Kidney epithelial cell (primary cell): ENCODE measurements at regions not wholly inside any gene's neighbourhood (a gene's known extent, or its start where the extent isn't known, plus 50 kb on each side); places are given as distances from the start of the nearest gene placed in this dataset.
"Not testable (repeated sequence)": the region's sequence is repeated elsewhere in the genome, so short reads cannot be mapped to it uniquely, and the experiment has no call there.

Source experiments
- DNase-seq: peaks from one replicate; pipeline ENCODE4 v3.0.0-alpha.2; 2010; ENCODE audit warnings: low read depth
- H3K27me3 ChIP-seq: 2 replicates; pipeline ENCODE4 v1.6.0; 2011; ENCODE audit warnings: low read length; ENCODE audit not compliant: control insufficient read depth, insufficient read depth
- H3K36me3 ChIP-seq: 2 replicates; pipeline ENCODE4 v1.5.1; 2011; ENCODE audit warnings: low read length; ENCODE audit not compliant: control insufficient read depth, insufficient read depth
- H3K4me3 ChIP-seq: 2 replicates; pipeline ENCODE4 v1.5.1; 2011; ENCODE audit warnings: low read depth, mild to moderate bottlenecking, control low read depth, low read length
- CTCF ChIP-seq: IDR thresholded peaks from 2 replicates; pipeline ENCODE4 v1.5.1; 2011; ENCODE audit warnings: mild to moderate bottlenecking, moderate library complexity, low read length, control low read depth, inconsistent platforms; ENCODE audit not compliant: insufficient read depth, poor library complexity, severe bottlenecking

DNA sequence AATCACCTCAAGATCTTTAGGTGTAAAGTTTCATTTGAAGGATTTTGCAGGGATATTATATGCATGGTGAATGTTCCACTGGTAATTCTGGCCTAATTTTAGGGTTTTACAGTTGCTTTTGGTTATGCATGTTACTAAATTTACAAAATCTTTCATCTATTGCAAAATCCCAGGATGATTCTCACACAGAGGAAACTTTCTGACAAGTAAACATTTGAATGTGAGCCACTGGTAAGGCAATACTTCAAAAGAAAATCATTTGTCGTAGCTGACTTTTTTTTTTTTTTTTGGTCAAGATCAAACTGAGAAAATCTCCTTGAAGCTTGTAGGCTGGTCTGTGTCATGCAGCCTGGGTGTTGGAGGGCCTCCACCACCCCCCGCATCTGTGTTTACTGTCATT is 141.9 kb upstream of the EXOC2 start:
- no peak for TF ChIP-seq CTCF
- H3K4me3 ChIP-seq: no peak overlapping the region
- no peaks in the 10 kb centered on the region for H3K36me3 ChIP-seq
- DNase-seq: no peak
- no peaks in the 10 kb centered on the region for H3K27me3 ChIP-seq

DNA sequence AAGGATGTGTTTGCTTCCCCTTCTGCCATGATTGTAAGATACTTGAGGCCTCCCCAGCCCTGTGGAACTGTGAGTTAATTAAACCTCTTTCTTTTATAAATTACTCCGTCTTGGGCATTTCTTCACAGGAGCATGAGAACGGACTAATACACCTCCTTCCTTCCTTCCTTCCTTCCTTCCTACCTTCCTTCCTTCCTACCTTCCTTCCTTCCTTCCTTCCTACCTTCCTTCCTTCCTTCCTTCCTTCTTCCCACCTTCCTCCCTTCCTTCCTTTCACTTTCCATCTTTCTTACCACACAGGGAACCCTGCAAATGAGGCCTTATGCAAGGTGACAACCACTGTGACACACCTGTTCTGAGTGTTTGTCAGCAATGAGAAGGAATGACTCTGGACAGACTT is 141.3 kb upstream of the EXOC2 start:
- Histone ChIP-seq H3K4me3 (no peak overlapping the region), H3K36me3 (no peaks in the 10 kb centered on the region), H3K27me3 (no peaks in the 10 kb centered on the region)
- no peak for DNase-seq
- no peak for TF ChIP-seq CTCF

DNA sequence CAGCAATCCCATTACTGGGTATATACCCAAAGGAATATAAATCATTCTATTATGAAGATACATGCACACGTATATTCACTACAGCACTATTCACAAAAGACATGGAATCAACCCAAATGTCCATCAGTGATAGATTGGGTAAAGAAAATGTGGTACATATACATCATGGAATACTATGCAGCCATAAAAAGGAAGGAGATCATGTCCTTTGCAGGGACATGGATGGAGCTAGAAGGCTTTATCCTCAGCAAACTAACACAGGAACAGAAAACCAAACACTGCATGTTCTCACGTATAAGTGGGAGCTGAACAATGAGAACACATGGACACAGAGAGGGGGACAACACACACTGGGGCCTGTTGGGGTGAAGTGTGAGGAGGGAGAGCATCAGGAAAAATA is 139.9 kb upstream of the EXOC2 start:
- not testable (repeated sequence) for H3K27me3 ChIP-seq, DNase-seq, H3K4me3 ChIP-seq, H3K36me3 ChIP-seq

- Histone ChIP-seq H3K4me3 (no peak overlapping the region), H3K36me3 (no peaks in the 10 kb centered on the region), H3K27me3 (no peaks in the 10 kb centered on the region)
- DNase-seq: no peak
- no peak for TF ChIP-seq CTCF
Observed at GRCh38 chr6:830667-831327, 137.9 kb upstream of the EXOC2 start.

DNA sequence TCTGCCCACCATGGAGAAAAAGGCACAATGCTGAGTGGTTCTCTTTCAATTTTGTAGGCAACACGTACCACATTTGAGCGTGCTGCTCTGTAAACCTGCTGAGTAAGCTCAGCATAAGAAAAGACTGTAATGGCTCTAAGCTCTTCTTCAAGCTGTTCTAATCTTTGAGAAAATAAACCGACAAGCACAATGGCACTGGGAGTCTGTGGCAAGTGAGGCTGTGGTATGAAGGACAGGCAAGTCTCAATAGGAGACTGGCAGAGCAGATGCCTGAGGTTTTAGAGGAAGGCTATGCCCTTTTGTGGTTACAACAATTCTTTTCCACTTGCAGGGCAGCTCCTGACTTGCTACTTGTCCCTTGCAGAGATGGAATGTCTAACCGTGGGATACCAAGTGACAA is 136.7 kb upstream of the EXOC2 start:
- DNase-seq: no peak
- Histone ChIP-seq H3K4me3 (no peak overlapping the region), H3K36me3 (no peaks in the 10 kb centered on the region), H3K27me3 (no peaks in the 10 kb centered on the region)
- no peak for TF ChIP-seq CTCF

DNA sequence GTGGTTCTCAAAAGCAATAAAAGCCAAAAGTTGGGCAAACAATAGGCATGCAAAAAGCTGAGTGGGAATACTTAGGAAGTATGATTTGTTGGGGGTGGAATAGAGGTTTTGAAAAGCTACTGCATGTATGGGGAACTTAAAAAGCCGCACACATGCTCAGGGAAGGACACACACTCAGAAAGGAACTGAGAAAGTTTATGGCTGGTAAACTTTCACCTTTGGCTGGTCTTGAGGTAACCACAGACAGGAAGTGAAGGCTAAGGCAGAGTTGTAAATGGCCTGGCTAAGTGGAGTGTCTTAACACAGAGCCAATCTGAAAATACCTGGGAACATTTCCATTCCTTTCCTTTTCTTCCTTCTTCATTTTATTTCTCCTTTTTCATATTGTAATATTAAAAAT is 134.5 kb upstream of the EXOC2 start:
- no peak for DNase-seq
- Histone ChIP-seq H3K36me3 (no peaks in the 10 kb centered on the region), H3K4me3 (no peak overlapping the region), H3K27me3 (no peaks in the 10 kb centered on the region)
- TF ChIP-seq CTCF: no peak
